H1 (cell line): ENCODE measurements at regions not wholly inside any gene's neighbourhood (a gene's known extent, or its start where the extent isn't known, plus 50 kb on each side); places are given as distances from the start of the nearest gene placed in this dataset.

Experiments
- HDAC6 ChIP-seq: IDR thresholded peaks from one replicate; pipeline ENCODE4 v1.7.1; 2012; ENCODE audit warnings: low read depth, mild to moderate bottlenecking, inconsistent platforms, low read length, moderate library complexity
- TAF7 ChIP-seq: optimal IDR thresholded peaks from 2 replicates; pipeline ENCODE3; 2011; ENCODE audit warnings: low read depth, mild to moderate bottlenecking, inconsistent platforms, low read length, moderate library complexity, borderline replicate concordance
- TF ChIP-seq, protein P1 (sequence below), 3 experiments: IDR thresholded peaks; 1 replicate in 2 of 3; 2 replicates in 1 of 3; pipeline versions ENCODE4 v1.5.1 to v1.6.1; 2011; ENCODE audit warnings: low read length in 3 of 3, mild to moderate bottlenecking in 3 of 3, inconsistent platforms in 2 of 3, low read depth in 1 of 3, moderate library complexity in 1 of 3; ENCODE audit not compliant: insufficient read depth in 1 of 3; ENCODE audit errors: control extremely low read depth in 1 of 3

DNA sequence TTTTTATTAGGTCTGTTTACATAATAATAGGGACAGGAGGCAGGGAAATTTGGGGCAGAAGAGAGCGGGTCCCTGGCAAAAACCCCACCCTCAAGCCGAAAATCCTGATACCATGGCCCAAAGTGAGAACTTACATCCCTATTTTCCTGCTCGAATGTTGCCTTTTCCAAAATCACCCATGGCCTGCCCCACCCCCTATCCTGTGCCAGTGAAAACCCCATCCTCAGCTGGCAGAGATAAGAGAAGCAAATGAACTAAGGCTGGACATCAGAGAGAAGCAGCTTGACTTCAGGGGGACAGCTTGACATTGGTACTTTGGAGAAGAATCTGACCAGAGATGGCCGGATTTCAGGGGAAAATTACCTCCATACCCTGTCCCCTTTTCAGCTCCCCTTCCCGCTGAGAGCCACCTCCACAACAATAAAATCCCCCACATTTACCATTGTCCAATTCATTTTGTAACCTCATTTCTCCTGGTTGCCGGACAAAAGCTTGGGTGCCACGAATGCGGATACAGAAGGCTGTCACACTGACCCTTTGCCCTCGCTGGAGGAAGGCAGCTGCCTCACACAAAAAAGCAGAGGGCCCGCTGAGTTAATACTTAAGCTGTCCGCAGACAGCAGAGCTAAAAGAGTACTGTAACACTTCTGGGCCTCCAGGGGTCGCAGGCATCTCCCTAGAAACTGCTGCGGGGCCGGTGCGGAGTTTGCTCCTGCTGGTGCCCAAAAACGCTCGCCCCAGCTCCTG, 196.2 kb downstream of the SNCA start (continued):
- TF ChIP-seq HDAC6: no peak
- TF ChIP-seq, protein P1, sequence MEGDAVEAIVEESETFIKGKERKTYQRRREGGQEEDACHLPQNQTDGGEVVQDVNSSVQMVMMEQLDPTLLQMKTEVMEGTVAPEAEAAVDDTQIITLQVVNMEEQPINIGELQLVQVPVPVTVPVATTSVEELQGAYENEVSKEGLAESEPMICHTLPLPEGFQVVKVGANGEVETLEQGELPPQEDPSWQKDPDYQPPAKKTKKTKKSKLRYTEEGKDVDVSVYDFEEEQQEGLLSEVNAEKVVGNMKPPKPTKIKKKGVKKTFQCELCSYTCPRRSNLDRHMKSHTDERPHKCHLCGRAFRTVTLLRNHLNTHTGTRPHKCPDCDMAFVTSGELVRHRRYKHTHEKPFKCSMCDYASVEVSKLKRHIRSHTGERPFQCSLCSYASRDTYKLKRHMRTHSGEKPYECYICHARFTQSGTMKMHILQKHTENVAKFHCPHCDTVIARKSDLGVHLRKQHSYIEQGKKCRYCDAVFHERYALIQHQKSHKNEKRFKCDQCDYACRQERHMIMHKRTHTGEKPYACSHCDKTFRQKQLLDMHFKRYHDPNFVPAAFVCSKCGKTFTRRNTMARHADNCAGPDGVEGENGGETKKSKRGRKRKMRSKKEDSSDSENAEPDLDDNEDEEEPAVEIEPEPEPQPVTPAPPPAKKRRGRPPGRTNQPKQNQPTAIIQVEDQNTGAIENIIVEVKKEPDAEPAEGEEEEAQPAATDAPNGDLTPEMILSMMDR (IDR thresholded peaks at IDR 0.05; ENCODE audit: control extremely low read depth in 1 of 3, insufficient read depth in 1 of 3, low read depth in 1 of 3, low read length in 3 of 3): peak; percentile 60 to 85 (median 84)
- no peak for TF ChIP-seq TAF7
